Lower leg skin (tissue), 3 donors: ENCODE measurements at regions not wholly inside any gene's neighbourhood (a gene's known extent, or its start where the extent isn't known, plus 50 kb on each side); places are given as distances from the start of the nearest gene placed in this dataset.
"Not testable (repeated sequence)": the region's sequence is repeated elsewhere in the genome, so short reads cannot be mapped to it uniquely, and the experiment has no call there.

Experiments used
- POLR2A ChIP-seq, 2 donors: fragments of 450-650 bp; IDR thresholded peaks; one replicate each; pipeline ENCODE4 v1.6.1; 2016 to 2017; ENCODE audit warnings: antibody characterized with exemption in 2 of 2, mild to moderate bottlenecking in 1 of 2, moderate library complexity in 1 of 2
- TF ChIP-seq, protein P1 (sequence below), 3 donors: fragments of 450-650 bp; IDR thresholded peaks; one replicate each; pipeline ENCODE4 v1.5.1; 2016; ENCODE audit warnings: antibody characterized with exemption in 3 of 3, mild to moderate bottlenecking in 3 of 3, moderate library complexity in 2 of 3

DNA sequence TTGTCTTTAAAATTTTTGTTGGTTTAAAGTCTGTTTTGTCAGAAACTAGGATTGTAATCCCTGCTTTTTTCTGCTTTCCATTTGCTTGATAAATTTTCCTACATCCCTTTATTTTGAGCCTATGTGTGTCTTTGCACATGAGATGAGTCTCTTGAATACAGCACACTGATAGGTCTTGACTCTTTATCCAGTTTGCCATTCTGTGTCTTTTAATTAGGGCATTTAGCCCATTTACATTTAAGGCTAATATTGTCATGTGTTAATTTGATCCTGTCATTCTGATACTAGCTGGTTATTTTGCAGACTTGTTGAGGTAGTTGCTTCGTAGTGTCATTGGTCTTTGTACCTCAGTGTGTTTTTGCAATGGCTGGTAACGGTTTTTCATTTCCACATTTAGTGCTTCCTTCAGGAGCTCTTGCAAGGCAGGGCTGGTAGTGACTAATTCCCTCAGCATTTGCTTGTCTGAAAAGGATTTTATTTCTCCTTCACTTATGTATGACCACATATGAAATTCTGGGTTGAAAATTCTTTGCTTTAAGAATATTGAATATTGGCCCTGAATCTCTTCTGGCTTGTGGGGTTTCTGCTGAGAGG is 294.7 kb downstream of the WDR11 start:
- TF ChIP-seq, protein P1, sequence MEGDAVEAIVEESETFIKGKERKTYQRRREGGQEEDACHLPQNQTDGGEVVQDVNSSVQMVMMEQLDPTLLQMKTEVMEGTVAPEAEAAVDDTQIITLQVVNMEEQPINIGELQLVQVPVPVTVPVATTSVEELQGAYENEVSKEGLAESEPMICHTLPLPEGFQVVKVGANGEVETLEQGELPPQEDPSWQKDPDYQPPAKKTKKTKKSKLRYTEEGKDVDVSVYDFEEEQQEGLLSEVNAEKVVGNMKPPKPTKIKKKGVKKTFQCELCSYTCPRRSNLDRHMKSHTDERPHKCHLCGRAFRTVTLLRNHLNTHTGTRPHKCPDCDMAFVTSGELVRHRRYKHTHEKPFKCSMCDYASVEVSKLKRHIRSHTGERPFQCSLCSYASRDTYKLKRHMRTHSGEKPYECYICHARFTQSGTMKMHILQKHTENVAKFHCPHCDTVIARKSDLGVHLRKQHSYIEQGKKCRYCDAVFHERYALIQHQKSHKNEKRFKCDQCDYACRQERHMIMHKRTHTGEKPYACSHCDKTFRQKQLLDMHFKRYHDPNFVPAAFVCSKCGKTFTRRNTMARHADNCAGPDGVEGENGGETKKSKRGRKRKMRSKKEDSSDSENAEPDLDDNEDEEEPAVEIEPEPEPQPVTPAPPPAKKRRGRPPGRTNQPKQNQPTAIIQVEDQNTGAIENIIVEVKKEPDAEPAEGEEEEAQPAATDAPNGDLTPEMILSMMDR (IDR thresholded peaks at IDR 0.05): not testable (repeated sequence)
- not testable (repeated sequence) for TF ChIP-seq POLR2A (IDR thresholded peaks at IDR 0.05)
